ENCODE measurements at regions not wholly inside any gene's neighbourhood (a gene's known extent, or its start where the extent isn't known, plus 50 kb on each side); places are given as distances from the start of the nearest gene placed in this dataset.

DNA sequence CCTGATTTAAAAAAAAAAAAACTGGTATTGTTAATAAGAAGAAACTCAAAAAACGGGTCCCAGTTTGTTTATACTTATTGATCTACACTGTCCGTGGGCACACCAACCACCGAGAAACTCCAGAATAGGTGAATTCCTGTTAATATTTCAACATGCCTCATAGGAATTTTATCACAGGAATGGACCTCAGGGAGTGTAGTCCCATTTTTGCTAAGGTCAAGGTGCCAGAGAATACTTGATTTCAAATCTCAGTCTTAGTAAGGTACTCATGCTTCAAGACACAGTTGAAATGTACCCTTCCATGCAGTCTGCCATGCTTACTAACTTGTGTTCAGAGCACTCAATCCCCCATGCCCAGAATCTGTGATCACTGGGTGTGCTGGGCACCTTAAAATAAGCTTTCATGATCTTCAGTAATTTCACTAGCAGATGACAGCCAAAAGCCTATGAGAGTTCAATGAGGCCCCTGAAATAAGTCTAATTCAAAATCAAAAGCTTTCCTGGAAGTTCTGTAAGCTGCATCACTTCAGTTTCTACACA is 385.7 kb downstream of the TNS3 start:
- ChIA-PET CTCF (no interaction called here), POLR2A (ENCODE audit: unreplicated experiment) (no interaction called here)
- no peak overlapping the region for H2AK5ac ChIP-seq (ENCODE audit: low read depth, low read length)
- no CpG with 5 or more reads among the region's 3 CpGs for WGBS, 2 experiments (ENCODE audit: extremely low coverage in 2 of 2, insufficient read length in 1 of 2)
- H3K56ac ChIP-seq (ENCODE audit: extremely low read depth, insufficient read depth, low read length) = no peak overlapping the region
- dilution Hi-C loops (cut with HindIII; ENCODE audit: low sequenced_read_pairs, unreplicated experiment) (no loop called here), in situ Hi-C loops (cut with MboI; ENCODE audit: low sequenced_read_pairs) (no loop called here), intact Hi-C loops (cut with micrococcal nuclease) (no loop called here)
- no peak overlapping the region for H4K5ac ChIP-seq (ENCODE audit: low read depth, low read length)
- TF ChIP-seq POLR2A (IDR thresholded peaks at IDR 0.05; ENCODE audit: low read depth, low read length) (no peak), NFE2L2 (IDR thresholded peaks at IDR 0.05; ENCODE audit: low read depth, low read length) (no peak), BHLHE40 (IDR thresholded peaks at IDR 0.05; ENCODE audit: low read depth, low read length) (no peak), SMC3 (IDR thresholded peaks at IDR 0.05; ENCODE audit: low read depth, low read length) (no peak), MXI1 (IDR thresholded peaks at IDR 0.05; ENCODE audit: borderline replicate concordance, low read depth, low read length) (no peak), CEBPB (IDR thresholded peaks at IDR 0.05; ENCODE audit: low read depth, low read length) (no peak)
- TF ChIP-seq, protein P1, sequence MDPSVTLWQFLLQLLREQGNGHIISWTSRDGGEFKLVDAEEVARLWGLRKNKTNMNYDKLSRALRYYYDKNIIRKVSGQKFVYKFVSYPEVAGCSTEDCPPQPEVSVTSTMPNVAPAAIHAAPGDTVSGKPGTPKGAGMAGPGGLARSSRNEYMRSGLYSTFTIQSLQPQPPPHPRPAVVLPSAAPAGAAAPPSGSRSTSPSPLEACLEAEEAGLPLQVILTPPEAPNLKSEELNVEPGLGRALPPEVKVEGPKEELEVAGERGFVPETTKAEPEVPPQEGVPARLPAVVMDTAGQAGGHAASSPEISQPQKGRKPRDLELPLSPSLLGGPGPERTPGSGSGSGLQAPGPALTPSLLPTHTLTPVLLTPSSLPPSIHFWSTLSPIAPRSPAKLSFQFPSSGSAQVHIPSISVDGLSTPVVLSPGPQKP (IDR thresholded peaks at IDR 0.05; ENCODE audit: borderline replicate concordance, low read depth, low read length) = no peak
- no peak overlapping the region for H2AK9ac ChIP-seq (replicated peaks; ENCODE audit: low read depth, low read length, poor library complexity)
- no peak overlapping the region for H3K4me3 ChIP-seq (ENCODE audit: insufficient read depth, low read depth, low read length)
- H2BK20ac ChIP-seq (ENCODE audit: low read depth, low read length) = no peak overlapping the region
- H4K91ac ChIP-seq (ENCODE audit: insufficient read depth, low read depth, low read length) = no peak overlapping the region
- H3K9ac ChIP-seq (ENCODE audit: low read depth, low read length) = no peak overlapping the region
- H3K14ac ChIP-seq (replicated peaks; ENCODE audit: low read depth, low read length) = no peak overlapping the region
- no peaks in the 10 kb centered on the region for H3K9me3 ChIP-seq (ENCODE audit: control insufficient read depth, insufficient read depth, low read length)
- no peaks in the 10 kb centered on the region for H3K36me3 ChIP-seq (ENCODE audit: control insufficient read depth, insufficient read depth, low read length)
- H3K4me1 ChIP-seq (ENCODE audit: control insufficient read depth, insufficient read depth, low read length) = no peaks in the 10 kb centered on the region
- H4K20me1 ChIP-seq (ENCODE audit: insufficient read depth, low read length) = no peaks in the 10 kb centered on the region
- H3K27ac ChIP-seq (ENCODE audit: insufficient read depth, low read length) = no peak overlapping the region
- no peak overlapping the region for H2BK5ac ChIP-seq (ENCODE audit: low read depth, low read length, poor library complexity, severe bottlenecking)
- H3K4me2 ChIP-seq (ENCODE audit: low read depth, low read length) = no peak overlapping the region
- no peaks in the 10 kb centered on the region for H3K79me1 ChIP-seq (ENCODE audit: low read depth in 1 of 2, low read length in 2 of 2)
- H4K8ac ChIP-seq (ENCODE audit: low read depth in 2 of 2, low read length in 2 of 2) = no peak overlapping the region
- H3K18ac ChIP-seq (ENCODE audit: low read depth, low read length) = no peak overlapping the region
- no peak for DNase-seq
- H2BK15ac ChIP-seq (ENCODE audit: low read depth, low read length) = no peak overlapping the region
- BruUV-seq (replicated peaks) = no TSS peak
- peaks cover 55% of the 10 kb centered on the region for H3K27me3 ChIP-seq (ENCODE audit: control insufficient read depth, insufficient read depth, low read length)
- no peaks in the 10 kb centered on the region; the same call in 1 of the 2 replicates for H3K9me1 ChIP-seq (ENCODE audit: insufficient read depth, low read length)
- ATAC-seq (ENCODE audit: low read depth) = no peak
- H2AFZ ChIP-seq (replicated peaks; ENCODE audit: low read length, poor library complexity) = no peak overlapping the region
- H3K23ac ChIP-seq (ENCODE audit: low read depth, low read length) = no peak overlapping the region
- H3K4ac ChIP-seq (ENCODE audit: low read depth, low read length) = no peak overlapping the region
- no peak overlapping the region for H2BK120ac ChIP-seq (ENCODE audit: low read depth, low read length)

All from IMR-90 (cell line).